Spleen (tissue), 11 donors: ENCODE measurements at regions not wholly inside any gene's neighbourhood (a gene's known extent, or its start where the extent isn't known, plus 50 kb on each side); places are given as distances from the start of the nearest gene placed in this dataset.

ENCODE experiments used
- DNase-seq: peaks from one replicate; pipeline ENCODE4 v3.0.0-alpha.2; 2020
- H3K27ac ChIP-seq, 8 donors: fragments of 200-600 bp; sonication (generic) in 7 of 8; 1 replicate in 4 of 8; 2 replicates in 4 of 8; pipeline versions ENCODE4 v1.5.0 to v1.8.0; 2016 to 2021; ENCODE audit warnings: inconsistent platforms in 4 of 8, mild to moderate bottlenecking in 4 of 8, moderate library complexity in 1 of 8
- H3K27me3 ChIP-seq, 7 donors: fragments of 200-600 bp; sonication (generic) in 6 of 7; replicated peaks in 1 of 7; 1 replicate in 4 of 7; 2 replicates in 3 of 7; pipeline versions ENCODE4 v1.5.0 to v1.8.0; 2016 to 2021; ENCODE audit warnings: inconsistent platforms in 3 of 7, mild to moderate bottlenecking in 1 of 7
- H3K36me3 ChIP-seq, 6 donors: fragments of 200-600 bp; sonication (generic) in 5 of 6; 1 replicate in 4 of 6; 2 replicates in 2 of 6; pipeline versions ENCODE4 v1.5.0 to v1.8.0; 2016 to 2021; ENCODE audit warnings: inconsistent platforms in 2 of 6
- H3K4me1 ChIP-seq, 6 donors: fragments of 200-600 bp; sonication (generic) in 5 of 6; 1 replicate in 3 of 6; 2 replicates in 3 of 6; pipeline versions ENCODE4 v1.5.0 to v1.8.0; 2016 to 2021; ENCODE audit warnings: inconsistent platforms in 3 of 6
- H3K4me3 ChIP-seq, 8 donors: fragments of 200-600 bp; sonication (generic) in 7 of 8; 1 replicate in 4 of 8; 2 replicates in 4 of 8; pipeline versions ENCODE4 v1.5.0 to v1.8.0; 2016 to 2021; ENCODE audit warnings: inconsistent platforms in 4 of 8, mild to moderate bottlenecking in 4 of 8, moderate library complexity in 2 of 8
- H3K9me3 ChIP-seq, 8 donors: fragments of 200-600 bp; sonication (generic) in 7 of 8; 1 replicate in 4 of 8; 2 replicates in 4 of 8; pipeline versions ENCODE4 v1.5.0 to v1.8.0; 2016 to 2021; ENCODE audit warnings: inconsistent platforms in 4 of 8
- CTCF ChIP-seq, 11 experiments: fragments of 200-600 bp in 7 of 11; fragments of 450-650 bp in 4 of 11; sonication (generic) in 4 of 11; IDR thresholded peaks in 8 of 11; conservative IDR thresholded peaks in 3 of 11; 1 replicate in 7 of 11; 2 replicates in 4 of 11; pipeline versions ENCODE4 v1.4.0 to v1.8.0; 2016 to 2021; ENCODE audit warnings: antibody characterized with exemption in 11 of 11, inconsistent platforms in 4 of 11, mild to moderate bottlenecking in 1 of 11
- POLR2A ChIP-seq, 3 donors: fragments of 450-650 bp; IDR thresholded peaks; one replicate each; pipeline ENCODE4 v1.5.1; 2017; ENCODE audit warnings: antibody characterized with exemption in 3 of 3, mild to moderate bottlenecking in 1 of 3
- POLR2AphosphoS5 ChIP-seq, 3 donors: sonication (generic); formaldehyde crosslinking; IDR thresholded peaks; one replicate each; pipeline ENCODE4 v1.5.1; 2017; ENCODE audit warnings: antibody characterized with exemption in 3 of 3
- WGBS, 5 donors: extraction: QIAGEN DNeasy Blood & Tissue Kit in 3 of 5; methylation state at CpG; one replicate each; pipeline versions ENCODE4 v1.1.5 to v1.1.7; 2013 to 2018; 5-methylcytosine and 5-hydroxymethylcytosine counted together
- intact Hi-C: fragments of 100-400 bp; cut with DNase I; formaldehyde crosslinking; loops from one replicate; pipeline ENCODE4 v1.15.0; 2023; ENCODE audit warnings: low total_unique reads
- donor health status: healthy with polysubstance abuse.
- donor health status: DM: no; HTN: no; CAD: no; lungs with moderate emphysema.
- donor health status: DM: no; HTN: no; CAD: no.
- donor health status: Bipolar disorder and iron deficiency.
- donor health status: healthy.
- donor health status: DM: no; HTN: no; CAD: no.
- donor health status: DM: yes; HTN: yes; CAD: no.

GRCh38 chr12:62103748-62104147, 156.5 kb upstream of the USP15 start:
- DNase-seq = no peak
- no peaks in the 10 kb centered on the region for H3K27me3 ChIP-seq
- intact Hi-C loops = no loop called here
- H3K27ac ChIP-seq = no peak overlapping the region
- H3K4me1 ChIP-seq = no peaks in the 10 kb centered on the region
- no peak overlapping the region for H3K4me3 ChIP-seq
- H3K36me3 ChIP-seq = no peaks in the 10 kb centered on the region
- TF ChIP-seq POLR2AphosphoS5 (IDR thresholded peaks at IDR 0.05) (no peak), POLR2A (IDR thresholded peaks at IDR 0.05) (no peak), CTCF (IDR thresholded peaks at IDR 0.05 in 8 of 11, conservative IDR thresholded peaks at IDR 0.05 in 3 of 11) (no peak)
- no peaks in the 10 kb centered on the region for H3K9me3 ChIP-seq

- H3K27ac ChIP-seq = peak overlapping the region in 6 of 8 donors; percentile 7 to 49 (median 35)
- no peaks in the 10 kb centered on the region for H3K36me3 ChIP-seq
- peaks cover 0 to 9% (median 0%) of the 10 kb centered on the region in 8 donors for H3K9me3 ChIP-seq
- no peaks in the 10 kb centered on the region for H3K27me3 ChIP-seq
- 42 to 58% (median 48%) methylated on average over 8 of the region's 8 CpGs for WGBS, 5 donors
- TF ChIP-seq CTCF (IDR thresholded peaks at IDR 0.05 in 8 of 11, conservative IDR thresholded peaks at IDR 0.05 in 3 of 11) (no peak), POLR2AphosphoS5 (IDR thresholded peaks at IDR 0.05) (no peak)
- no peak for DNase-seq
- H3K4me1 ChIP-seq = no peaks in the 10 kb centered on the region
- H3K4me3 ChIP-seq = peak overlapping the region in 2 of 8 donors; percentile 4 to 39
- intact Hi-C loops = no loop called here
These were observed 153.5 kb upstream of the USP15 start for GRCh38 chr12:62106547-62107185.

- H3K27me3 ChIP-seq = peaks cover 0 to 7% (median 0%) of the 10 kb centered on the region in 7 donors
- H3K9me3 ChIP-seq = peaks cover 0 to 9% (median 0%) of the 10 kb centered on the region in 8 donors
- H3K27ac ChIP-seq = no peak overlapping the region
- no peak overlapping the region for H3K4me3 ChIP-seq
- H3K36me3 ChIP-seq = no peaks in the 10 kb centered on the region
- DNase-seq = no peak
- WGBS, 5 donors = 72 to 92% (median 81%) methylated on average over 6 to 10 of the region's 10 CpGs
- no peak for TF ChIP-seq POLR2A (IDR thresholded peaks at IDR 0.05)
- TF ChIP-seq POLR2AphosphoS5 (IDR thresholded peaks at IDR 0.05) = no peak
- no peak for TF ChIP-seq CTCF (IDR thresholded peaks at IDR 0.05 in 8 of 11, conservative IDR thresholded peaks at IDR 0.05 in 3 of 11)
- no peaks in the 10 kb centered on the region for H3K4me1 ChIP-seq
- intact Hi-C loops = no loop called here
These were observed 146.7 kb upstream of the USP15 start for GRCh38 chr12:62113366-62114011.

- DNase-seq = no peak
- Histone ChIP-seq H3K4me3 (no peak overlapping the region), H3K27me3 (peaks cover 0 to 7% (median 0%) of the 10 kb centered on the region in 7 donors), H3K4me1 (no peaks in the 10 kb centered on the region), H3K9me3 (no peaks in the 10 kb centered on the region), H3K27ac (no peak overlapping the region), H3K36me3 (no peaks in the 10 kb centered on the region)
- no peak for TF ChIP-seq POLR2A (IDR thresholded peaks at IDR 0.05)
- 65 to 79% (median 71%) methylated on average over 2 of the region's 2 CpGs for WGBS, 5 donors
- intact Hi-C loops = no loop called here
These were observed 143.2 kb upstream of the USP15 start for GRCh38 chr12:62116986-62117385.
